Keratinocyte (primary cell): ENCODE measurements at regions not wholly inside any gene's neighbourhood (a gene's known extent, or its start where the extent isn't known, plus 50 kb on each side); places are given as distances from the start of the nearest gene placed in this dataset.

Experiments
- DNase-seq: peaks from one replicate; pipeline ENCODE4 v3.0.0-alpha.2; 2011; ENCODE audit warnings: low read depth, missing footprints, low spot score
- FAIRE-seq: peaks from 2 replicates; lab custom pipeline; 2011; peaks lifted over from hg19 to GRCh38; lab: Jason Lieb, UNC
- H2AFZ ChIP-seq: 2 replicates; pipeline ENCODE4 v1.6.0; 2012; ENCODE audit warnings: low read length, control low read depth, inconsistent platforms; ENCODE audit not compliant: control insufficient read depth
- H3K27ac ChIP-seq: 2 replicates; pipeline ENCODE4 v1.5.1; 2011; ENCODE audit warnings: low read length; ENCODE audit not compliant: control insufficient read depth, insufficient read depth
- H3K27me3 ChIP-seq: 3 replicates; pipeline ENCODE4 v1.6.0; 2011; ENCODE audit warnings: low read length; ENCODE audit not compliant: control insufficient read depth, insufficient read depth; ENCODE audit errors: extremely low read depth
- H3K36me3 ChIP-seq, 2 experiments: 2 replicates in 1 of 2; 3 replicates in 1 of 2; pipeline ENCODE4 v1.5.1; 2011; ENCODE audit warnings: low read length in 2 of 2, mild to moderate bottlenecking in 1 of 2; ENCODE audit not compliant: control insufficient read depth in 2 of 2, insufficient read depth in 2 of 2; ENCODE audit errors: extremely low read depth in 1 of 2
- H3K4me1 ChIP-seq: 3 replicates; pipeline ENCODE4 v1.5.1; 2011; ENCODE audit warnings: low read length; ENCODE audit not compliant: control insufficient read depth, insufficient read depth; ENCODE audit errors: extremely low read depth
- H3K4me2 ChIP-seq: 3 replicates; pipeline ENCODE4 v1.6.0; 2011; ENCODE audit warnings: low read depth, low read length; ENCODE audit not compliant: control insufficient read depth, insufficient read depth; ENCODE audit errors: extremely low read depth
- H3K4me3 ChIP-seq, 3 experiments: fragments of 200-600 bp in 1 of 3; sonication (generic) in 1 of 3; 2 replicates in 2 of 3; 3 replicates in 1 of 3; pipeline ENCODE4 v1.5.1; 2011 to 2016; ENCODE audit warnings: low read length in 3 of 3, mild to moderate bottlenecking in 3 of 3, control low read depth in 2 of 3, inconsistent platforms in 1 of 3, low read depth in 1 of 3, mixed read lengths in 1 of 3, mixed run types in 1 of 3, moderate library complexity in 1 of 3; ENCODE audit not compliant: control insufficient read depth in 2 of 3, insufficient read depth in 2 of 3; ENCODE audit errors: extremely low read depth in 1 of 3
- H3K79me2 ChIP-seq: 2 replicates; pipeline ENCODE4 v1.6.0; 2012; ENCODE audit warnings: low read length; ENCODE audit not compliant: control insufficient read depth, insufficient read depth
- H3K9ac ChIP-seq: 3 replicates; pipeline ENCODE4 v1.6.0; 2011; ENCODE audit warnings: low read length; ENCODE audit not compliant: control insufficient read depth, insufficient read depth; ENCODE audit errors: extremely low read depth
- H3K9me1 ChIP-seq: 3 replicates; pipeline ENCODE4 v1.6.0; 2011; ENCODE audit warnings: low read length; ENCODE audit not compliant: control insufficient read depth, insufficient read depth; ENCODE audit errors: extremely low read depth
- H3K9me3 ChIP-seq: 2 replicates; pipeline ENCODE4 v1.5.1; 2012; ENCODE audit warnings: low read depth, low read length; ENCODE audit not compliant: control insufficient read depth
- H4K20me1 ChIP-seq: 3 replicates; pipeline ENCODE4 v1.6.0; 2011; ENCODE audit warnings: low read length; ENCODE audit not compliant: control insufficient read depth, insufficient read depth; ENCODE audit errors: extremely low read depth
- EZH2 ChIP-seq: IDR thresholded peaks from one replicate; pipeline ENCODE4 v1.6.1; 2012; ENCODE audit warnings: inconsistent platforms, mild to moderate bottlenecking, low read length, moderate library complexity
- dilution Hi-C: fragments of 300-500 bp; cut with MboI; formaldehyde crosslinking; loops from one replicate; pipeline ENCODE4 v1.7.0; 2020; ENCODE audit warnings: low sequenced_read_pairs; ENCODE audit not compliant: extremely low pct_ligation_motif_present
- TF ChIP-seq, protein P1 (sequence below), 3 experiments: IDR thresholded peaks in 1 of 3; conservative IDR thresholded peaks in 1 of 3; optimal IDR thresholded peaks in 1 of 3; 2 replicates in 2 of 3; 3 replicates in 1 of 3; pipeline versions ENCODE3 to v1.5.1; 2011; ENCODE audit warnings: low read length in 3 of 3, mild to moderate bottlenecking in 3 of 3, moderate library complexity in 2 of 3, control low read depth in 1 of 3, inconsistent platforms in 1 of 3; ENCODE audit not compliant: insufficient read depth in 2 of 3; ENCODE audit errors: extremely low read depth in 1 of 3

DNA sequence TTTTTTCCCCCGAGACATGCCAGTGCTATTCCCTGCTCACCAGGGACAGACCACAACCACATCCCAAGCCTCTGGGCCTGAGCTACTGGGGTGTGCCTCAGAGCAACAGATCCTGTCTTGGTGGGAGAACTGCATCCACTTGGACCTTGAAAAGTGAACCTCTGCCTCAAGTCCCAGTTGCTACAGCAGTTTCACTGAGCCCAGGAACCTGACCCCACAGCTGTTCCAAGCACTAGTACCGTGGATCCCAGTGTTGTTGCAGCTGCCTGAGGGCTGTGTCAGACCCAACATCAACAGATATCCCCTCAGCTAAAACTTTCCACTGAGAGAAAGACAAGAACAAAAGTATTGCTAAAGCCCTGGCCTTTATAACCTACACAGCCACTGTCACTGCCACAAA lies 373.0 kb downstream of the PLPP3 start:
- Histone ChIP-seq H3K27me3 (no peaks in the 10 kb centered on the region), H3K9ac (no peak overlapping the region), H3K4me1 (no peaks in the 10 kb centered on the region), H3K4me3 (no peak overlapping the region), H3K9me3 (no peaks in the 10 kb centered on the region), H2AFZ (no peak overlapping the region), H3K4me2 (no peak overlapping the region), H4K20me1 (no peaks in the 10 kb centered on the region), H3K27ac (no peak overlapping the region), H3K9me1 (no peaks in the 10 kb centered on the region), H3K36me3 (no peaks in the 10 kb centered on the region), H3K79me2 (no peaks in the 10 kb centered on the region)
- dilution Hi-C loops, result loop anchor here (25.0 kb wide), 1 partner anchor 694 kb away; no protein-coding TSS in a partner anchor
- FAIRE-seq (no peak), DNase-seq (no peak)
- TF ChIP-seq, protein P1, sequence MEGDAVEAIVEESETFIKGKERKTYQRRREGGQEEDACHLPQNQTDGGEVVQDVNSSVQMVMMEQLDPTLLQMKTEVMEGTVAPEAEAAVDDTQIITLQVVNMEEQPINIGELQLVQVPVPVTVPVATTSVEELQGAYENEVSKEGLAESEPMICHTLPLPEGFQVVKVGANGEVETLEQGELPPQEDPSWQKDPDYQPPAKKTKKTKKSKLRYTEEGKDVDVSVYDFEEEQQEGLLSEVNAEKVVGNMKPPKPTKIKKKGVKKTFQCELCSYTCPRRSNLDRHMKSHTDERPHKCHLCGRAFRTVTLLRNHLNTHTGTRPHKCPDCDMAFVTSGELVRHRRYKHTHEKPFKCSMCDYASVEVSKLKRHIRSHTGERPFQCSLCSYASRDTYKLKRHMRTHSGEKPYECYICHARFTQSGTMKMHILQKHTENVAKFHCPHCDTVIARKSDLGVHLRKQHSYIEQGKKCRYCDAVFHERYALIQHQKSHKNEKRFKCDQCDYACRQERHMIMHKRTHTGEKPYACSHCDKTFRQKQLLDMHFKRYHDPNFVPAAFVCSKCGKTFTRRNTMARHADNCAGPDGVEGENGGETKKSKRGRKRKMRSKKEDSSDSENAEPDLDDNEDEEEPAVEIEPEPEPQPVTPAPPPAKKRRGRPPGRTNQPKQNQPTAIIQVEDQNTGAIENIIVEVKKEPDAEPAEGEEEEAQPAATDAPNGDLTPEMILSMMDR (optimal IDR thresholded peaks at IDR 0.05 in 1 of 3, IDR thresholded peaks at IDR 0.05 in 1 of 3, conservative IDR thresholded peaks at IDR 0.05 in 1 of 3; ENCODE audit: extremely low read depth in 1 of 3, insufficient read depth in 2 of 3, low read length in 3 of 3), result no peak
- TF ChIP-seq EZH2, result no peak

DNA sequence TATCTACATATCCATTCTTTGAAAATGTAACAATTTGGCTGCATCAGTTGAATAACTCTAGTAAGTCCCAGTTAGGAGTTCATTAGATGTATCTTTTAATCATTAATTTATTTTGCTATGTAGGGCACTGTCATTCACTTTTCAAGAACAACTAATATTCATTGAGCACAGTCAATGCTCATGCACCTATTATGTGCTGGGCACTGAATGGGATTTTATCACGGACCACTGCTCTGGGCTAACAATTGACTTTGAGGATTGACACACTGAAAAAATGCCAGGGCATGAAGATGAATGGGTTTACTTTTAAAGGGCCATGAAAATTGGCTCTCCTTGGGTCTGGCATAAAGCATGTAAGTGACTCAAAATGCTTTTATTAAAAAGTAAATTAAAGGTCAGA lies 375.2 kb downstream of the PLPP3 start:
- FAIRE-seq (no peak), DNase-seq (no peak)
- H4K20me1 ChIP-seq, result no peaks in the 10 kb centered on the region
- no peaks in the 10 kb centered on the region for H3K36me3 ChIP-seq
- no peak overlapping the region for H3K4me3 ChIP-seq
- dilution Hi-C loops, result loop anchor here (25.0 kb wide), 1 partner anchor 692 kb away; no protein-coding TSS in a partner anchor
- H3K9me1 ChIP-seq, result no peaks in the 10 kb centered on the region
- TF ChIP-seq, protein P1 (optimal IDR thresholded peaks at IDR 0.05 in 1 of 3, IDR thresholded peaks at IDR 0.05 in 1 of 3, conservative IDR thresholded peaks at IDR 0.05 in 1 of 3; ENCODE audit: extremely low read depth in 1 of 3, insufficient read depth in 2 of 3, low read length in 3 of 3), result no peak
- TF ChIP-seq EZH2, result no peak
- H3K9me3 ChIP-seq, result no peaks in the 10 kb centered on the region
- no peaks in the 10 kb centered on the region for H3K4me1 ChIP-seq
- no peak overlapping the region for H3K9ac ChIP-seq
- no peaks in the 10 kb centered on the region for H3K79me2 ChIP-seq
- H3K27me3 ChIP-seq, result no peaks in the 10 kb centered on the region
- H2AFZ ChIP-seq, result no peak overlapping the region
- no peak overlapping the region for H3K4me2 ChIP-seq
- H3K27ac ChIP-seq, result no peak overlapping the region
